GM19351 (cell line): ENCODE measurements at regions not wholly inside any gene's neighbourhood (a gene's known extent, or its start where the extent isn't known, plus 50 kb on each side); places are given as distances from the start of the nearest gene placed in this dataset.
A peak's percentile ranks its signal among the peaks of the same experiment; 100 is the strongest.

Experiments
- ATAC-seq: cut with Tn5 transposase; IDR thresholded peaks from one replicate; pipeline ENCODE4 v1.9.1; 2021; ENCODE audit warnings: mild to moderate bottlenecking, moderate library complexity; ENCODE audit not compliant: unreplicated experiment

GRCh38 chrX:97666890-97667289 lies 783.2 kb downstream of the RPA4 start:
- no peak for ATAC-seq

DNA sequence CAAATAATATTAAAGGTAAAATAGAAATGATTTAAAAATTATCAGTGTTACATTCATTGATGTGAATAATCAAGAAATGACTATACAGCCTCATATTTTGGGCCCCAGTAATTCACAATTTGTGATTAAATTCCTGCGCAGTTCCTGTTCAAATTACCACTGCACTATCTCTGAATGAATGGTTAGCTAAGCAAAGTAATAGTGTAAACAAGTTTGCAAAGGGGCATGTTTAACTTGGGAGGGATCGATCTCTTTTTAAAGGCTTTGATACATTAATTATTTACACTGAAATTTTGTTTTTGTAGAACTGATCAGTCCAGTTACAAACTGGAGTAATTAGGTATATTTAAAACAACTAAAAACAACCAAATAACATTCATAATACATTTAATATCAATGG lies 784.4 kb downstream of the RPA4 start:
- ATAC-seq: no peak

GRCh38 chrX:97672138-97672537 lies 788.4 kb downstream of the RPA4 start:
- ATAC-seq: no peak

DNA sequence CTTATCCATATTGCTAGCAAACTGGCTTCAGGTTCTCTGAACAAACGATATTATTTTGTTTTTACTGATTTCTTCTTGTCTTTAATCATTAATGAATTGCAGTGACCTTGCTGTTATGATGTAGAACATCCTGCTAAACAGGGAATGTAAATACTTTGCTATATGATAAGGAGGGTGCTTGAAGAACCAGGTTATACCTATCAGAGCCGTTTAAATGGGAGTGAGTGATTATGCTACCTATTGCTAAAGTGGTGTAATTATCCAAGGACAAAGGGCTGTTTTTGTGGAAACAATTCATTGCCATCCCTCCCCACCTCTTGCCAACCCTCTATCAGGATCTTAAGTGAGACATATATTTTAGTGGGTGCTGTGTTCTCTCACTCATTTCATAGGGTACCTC lies 788.9 kb downstream of the RPA4 start:
- no peak for ATAC-seq

- no peak for ATAC-seq
These were observed 789.4 kb downstream of the RPA4 start for GRCh38 chrX:97673135-97673534.

DNA sequence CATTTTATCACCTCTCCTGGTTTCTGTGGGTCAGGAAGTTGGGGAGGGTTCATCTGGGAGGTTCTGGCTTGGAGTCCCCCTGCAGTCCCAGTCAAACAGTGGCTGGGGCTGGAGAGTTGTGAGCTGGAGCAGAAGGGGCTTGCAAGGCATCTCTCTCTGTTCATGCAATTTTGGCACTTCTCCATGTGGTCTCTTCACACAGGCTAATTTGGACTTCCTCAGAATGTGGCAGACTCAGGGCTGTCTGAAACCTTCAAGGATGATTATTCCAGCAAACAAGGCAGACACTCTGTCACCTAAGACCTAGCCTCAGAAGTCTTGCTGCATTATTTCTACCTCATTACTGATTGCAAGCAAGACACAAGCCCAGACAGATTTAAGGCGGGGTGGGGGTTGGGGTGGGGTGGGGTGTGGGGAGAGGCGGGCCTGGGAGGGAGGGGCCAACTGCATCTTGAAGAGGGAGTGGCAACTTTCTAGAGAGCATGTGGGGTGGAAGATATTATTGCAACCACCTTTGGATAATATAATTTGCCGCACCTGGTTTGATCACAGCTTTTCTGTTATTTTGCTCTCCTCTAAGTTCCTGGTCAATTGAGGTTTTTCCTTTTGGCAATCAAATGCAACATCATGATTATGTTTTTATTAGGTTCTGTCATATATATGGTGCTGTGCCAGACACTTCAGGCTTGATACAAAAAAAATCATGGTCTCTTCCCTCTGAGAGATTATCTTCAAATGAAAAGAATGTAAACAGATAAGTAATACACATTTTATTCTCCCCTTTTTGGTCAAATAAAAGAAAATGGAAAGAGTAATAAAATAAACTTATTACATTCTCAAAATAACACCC lies 799.5 kb downstream of the RPA4 start:
- no peak for ATAC-seq

DNA sequence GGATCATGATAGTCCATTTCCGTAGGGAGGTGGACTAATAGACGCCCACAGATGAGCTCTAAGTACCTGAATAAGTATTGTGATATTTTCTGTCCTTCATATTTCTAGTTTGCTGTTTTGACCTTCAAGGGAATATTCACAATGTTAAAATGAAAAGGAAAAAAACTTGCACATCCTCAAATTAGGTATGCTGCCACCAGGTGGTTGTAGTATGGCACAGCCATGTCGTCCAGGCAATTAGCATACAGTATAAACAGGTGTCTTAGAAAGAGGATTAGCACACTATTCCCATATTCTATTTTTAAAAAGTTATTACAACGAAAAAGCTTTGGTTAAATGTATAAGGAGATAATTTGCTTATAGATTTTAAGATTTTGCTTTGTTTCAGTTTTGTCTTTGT lies 802.0 kb downstream of the RPA4 start:
- ATAC-seq: peak; percentile 84

DNA sequence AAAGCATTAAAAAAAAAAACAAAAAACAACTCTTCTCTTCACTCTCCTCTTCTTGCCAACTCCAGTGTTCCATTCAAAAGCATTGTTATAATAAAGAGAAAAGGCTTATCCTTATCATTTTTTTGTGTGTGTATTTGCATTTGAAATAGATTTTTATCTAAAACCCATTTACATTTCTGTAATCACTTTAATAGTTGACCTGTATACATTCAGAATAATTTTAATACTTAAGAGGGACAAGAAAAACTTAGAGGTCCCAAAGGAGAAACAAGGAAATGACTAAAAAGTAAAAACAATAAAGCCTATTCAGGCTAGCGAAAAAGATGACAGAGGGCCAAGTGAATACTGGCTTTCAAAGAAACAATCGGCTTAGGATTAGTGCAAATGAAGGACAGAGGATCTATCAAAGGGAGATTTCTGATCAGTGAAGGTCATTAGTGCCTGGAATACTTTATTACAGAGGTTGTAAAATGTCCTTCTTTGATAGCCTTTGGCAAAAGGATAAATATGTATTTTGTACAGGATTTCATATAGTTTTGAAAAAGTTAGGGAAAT lies 808.3 kb downstream of the RPA4 start:
- no peak for ATAC-seq

DNA sequence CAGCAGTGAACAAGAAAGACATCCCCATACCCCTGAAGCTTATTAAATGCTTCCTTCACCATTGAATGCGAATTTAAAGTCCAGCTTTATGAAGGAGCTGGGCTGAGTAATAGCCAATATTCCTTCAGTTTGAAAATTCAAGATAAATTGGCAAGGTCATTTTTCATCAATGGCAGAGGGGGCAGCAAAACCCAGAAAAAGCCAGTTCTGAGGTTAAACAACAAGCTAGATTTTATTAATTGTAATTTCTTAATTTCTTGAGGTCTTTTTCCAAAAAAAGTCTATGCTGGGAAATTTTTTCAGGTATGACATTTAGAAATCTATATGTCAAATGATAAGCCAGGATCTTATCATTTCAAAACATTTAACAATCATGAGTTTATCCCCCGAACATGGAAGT lies 808.9 kb downstream of the RPA4 start:
- no peak for ATAC-seq

GRCh38 chrX:97700547-97700946 lies 816.8 kb downstream of the RPA4 start:
- ATAC-seq: no peak

GRCh38 chrX:97704474-97704873 lies 820.8 kb downstream of the RPA4 start:
- ATAC-seq: no peak

GRCh38 chrX:97704881-97705280 lies 821.2 kb downstream of the RPA4 start:
- no peak for ATAC-seq

- ATAC-seq: no peak
These were observed 822.2 kb downstream of the RPA4 start for GRCh38 chrX:97705936-97706335.

- ATAC-seq: no peak
These were observed 830.4 kb downstream of the RPA4 start for GRCh38 chrX:97714072-97714471.

DNA sequence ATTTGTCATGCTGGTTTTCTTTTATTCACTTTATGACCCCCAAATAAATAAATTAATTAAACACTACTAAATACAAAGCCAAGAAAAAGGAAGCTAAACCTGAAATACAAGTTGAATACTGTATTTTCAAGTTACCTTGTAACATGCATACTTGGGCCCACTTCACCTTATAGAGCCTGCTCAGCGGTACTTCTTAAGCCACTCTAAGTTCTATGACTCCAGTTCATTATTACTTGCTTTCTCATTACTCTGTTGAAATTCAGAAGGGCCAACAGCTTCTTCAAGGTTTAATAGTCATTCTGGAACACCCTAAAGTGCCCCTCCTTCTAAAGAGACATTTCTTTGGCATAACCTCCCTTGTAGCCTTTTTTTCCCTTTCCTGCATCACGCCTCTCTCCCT lies 844.5 kb downstream of the RPA4 start:
- no peak for ATAC-seq

DNA sequence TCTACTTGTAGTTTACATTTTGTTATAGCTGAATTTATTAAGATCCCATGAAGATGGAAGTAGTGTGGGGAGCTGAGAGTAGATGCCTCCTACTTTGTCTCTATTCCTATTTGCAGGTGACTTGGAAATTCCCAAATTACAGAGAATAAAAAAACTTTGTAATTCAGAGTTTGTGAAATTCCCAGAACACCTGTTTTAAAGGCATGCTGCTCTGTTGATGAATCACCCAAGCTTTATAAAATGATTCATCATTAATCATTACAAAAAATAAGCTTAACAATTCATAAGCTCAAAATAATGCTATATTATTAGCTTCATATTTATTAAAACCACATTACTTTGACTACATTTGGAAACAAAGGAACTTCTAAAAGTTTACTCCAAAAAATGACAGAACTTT lies 856.3 kb downstream of the RPA4 start:
- ATAC-seq: no peak

DNA sequence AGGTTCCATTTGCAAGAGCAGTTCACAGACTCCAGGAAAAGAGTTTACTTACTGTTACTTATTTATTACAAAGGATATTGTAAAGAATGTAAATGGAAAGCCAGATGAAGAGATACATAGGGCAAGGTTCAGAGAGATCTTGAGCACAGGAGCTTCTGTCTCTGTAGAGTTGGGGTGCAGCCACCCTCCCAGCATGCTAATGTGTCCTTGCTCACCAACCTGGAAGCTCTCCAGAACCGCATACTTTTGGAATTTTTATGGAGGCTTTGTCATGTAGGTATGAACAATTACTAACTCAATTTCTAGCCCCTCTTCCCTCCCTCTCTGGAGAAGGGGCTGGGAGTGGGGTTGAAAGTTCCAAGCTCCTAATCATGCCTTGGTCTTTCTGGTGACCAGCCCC lies 857.2 kb downstream of the RPA4 start:
- no peak for ATAC-seq

DNA sequence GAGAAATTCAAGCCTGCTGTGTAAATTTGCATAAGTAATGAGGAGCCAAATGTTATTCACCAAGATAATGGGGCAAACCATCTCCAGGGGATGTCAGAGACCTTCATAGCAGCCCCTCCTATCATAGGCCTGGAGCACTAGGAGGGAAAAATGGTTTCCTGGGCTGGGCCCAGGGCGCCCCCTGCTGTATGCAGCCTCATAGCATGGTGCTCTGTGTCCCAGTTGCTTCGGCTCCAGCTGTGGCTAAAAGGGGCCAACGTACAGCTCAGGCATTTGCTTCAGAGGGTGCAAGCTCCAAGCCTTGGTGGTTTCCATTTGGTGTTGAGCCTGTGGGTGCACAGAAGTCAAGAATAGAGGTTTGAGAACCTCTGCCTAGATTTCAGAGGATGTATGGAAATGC lies 859.3 kb downstream of the RPA4 start:
- ATAC-seq: no peak

- ATAC-seq: no peak
These were observed 863.6 kb downstream of the RPA4 start for GRCh38 chrX:97747346-97747745.

- no peak for ATAC-seq
These were observed 867.3 kb downstream of the RPA4 start for GRCh38 chrX:97751016-97751415.

DNA sequence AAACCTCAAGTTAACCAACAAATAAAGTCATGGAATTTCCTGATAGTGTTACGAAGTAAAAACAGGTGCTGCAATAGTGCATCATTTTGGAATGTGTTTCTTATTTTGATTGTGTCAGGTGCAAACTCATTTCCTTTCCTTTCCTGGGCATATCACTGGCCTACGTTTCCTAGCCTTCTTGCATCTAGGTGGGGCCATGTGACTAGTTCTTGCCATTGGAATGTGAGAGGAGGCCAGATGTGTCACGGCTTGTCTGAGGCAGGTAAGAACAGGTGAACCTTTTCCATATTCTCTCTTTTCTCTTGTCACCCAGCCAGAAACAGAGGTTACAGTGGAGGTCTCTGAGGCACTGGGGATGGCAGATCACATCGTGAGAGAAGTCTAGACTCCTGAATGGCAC lies 868.0 kb downstream of the RPA4 start:
- no peak for ATAC-seq

DNA sequence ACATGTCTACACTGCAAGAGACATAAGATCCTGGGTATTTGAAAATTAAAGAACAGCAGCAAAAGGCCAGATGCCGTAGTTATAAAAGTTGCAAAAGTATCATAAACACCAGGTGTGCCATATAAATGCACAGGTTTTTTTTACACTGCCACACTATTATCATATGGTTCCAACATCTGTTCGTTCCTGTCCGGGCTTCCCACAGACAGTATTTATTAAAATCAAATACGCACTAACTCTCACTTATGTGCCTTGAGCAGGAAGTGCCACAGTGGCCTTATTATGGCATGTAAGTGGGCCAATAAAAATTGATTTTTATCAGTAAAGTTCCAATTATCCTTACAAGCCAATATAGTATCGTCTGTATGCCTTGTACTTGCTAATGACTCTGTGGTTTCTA lies 873.2 kb downstream of the RPA4 start:
- no peak for ATAC-seq

GRCh38 chrX:97763391-97763790 lies 879.7 kb downstream of the RPA4 start:
- no peak for ATAC-seq
